IPS DF 6.9 (cell line): ENCODE measurements at regions not wholly inside any gene's neighbourhood (a gene's known extent, or its start where the extent isn't known, plus 50 kb on each side); places are given as distances from the start of the nearest gene placed in this dataset.

Source experiments
- DNase-seq: peaks from one replicate; pipeline ENCODE4 v3.0.0-alpha.2; 2013; ENCODE audit warnings: low read depth, low spot score
- H3K27ac ChIP-seq: one replicate; pipeline ENCODE4 v1.5.1; 2013; ENCODE audit warnings: low read length, control low read depth
- H3K27me3 ChIP-seq: 2 replicates; pipeline ENCODE4 v1.6.1; 2013; ENCODE audit warnings: mild to moderate bottlenecking, low read length; ENCODE audit not compliant: control insufficient read depth, insufficient read depth
- H3K36me3 ChIP-seq: 2 replicates; pipeline ENCODE4 v1.6.1; 2013; ENCODE audit warnings: low read length; ENCODE audit not compliant: control insufficient read depth, insufficient read depth
- H3K4me1 ChIP-seq: 2 replicates; pipeline ENCODE4 v1.6.1; 2013; ENCODE audit warnings: low read length; ENCODE audit not compliant: control insufficient read depth, insufficient read depth
- H3K4me3 ChIP-seq: 2 replicates; pipeline ENCODE4 v1.5.1; 2013; ENCODE audit warnings: mild to moderate bottlenecking, low read length
- H3K9me3 ChIP-seq: 2 replicates; pipeline ENCODE4 v1.6.1; 2013; ENCODE audit warnings: low read length, inconsistent platforms; ENCODE audit not compliant: control insufficient read depth, insufficient read depth
- WGBS: extraction: QIAGEN DNeasy Blood & Tissue Kit; methylation state at CpG from one replicate; pipeline ENCODE4 v1.1.7; 2013; ENCODE audit warnings: mixed read lengths, missing lambda C conversion rate; ENCODE audit not compliant: insufficient read length, insufficient coverage; 5-methylcytosine and 5-hydroxymethylcytosine counted together

DNA sequence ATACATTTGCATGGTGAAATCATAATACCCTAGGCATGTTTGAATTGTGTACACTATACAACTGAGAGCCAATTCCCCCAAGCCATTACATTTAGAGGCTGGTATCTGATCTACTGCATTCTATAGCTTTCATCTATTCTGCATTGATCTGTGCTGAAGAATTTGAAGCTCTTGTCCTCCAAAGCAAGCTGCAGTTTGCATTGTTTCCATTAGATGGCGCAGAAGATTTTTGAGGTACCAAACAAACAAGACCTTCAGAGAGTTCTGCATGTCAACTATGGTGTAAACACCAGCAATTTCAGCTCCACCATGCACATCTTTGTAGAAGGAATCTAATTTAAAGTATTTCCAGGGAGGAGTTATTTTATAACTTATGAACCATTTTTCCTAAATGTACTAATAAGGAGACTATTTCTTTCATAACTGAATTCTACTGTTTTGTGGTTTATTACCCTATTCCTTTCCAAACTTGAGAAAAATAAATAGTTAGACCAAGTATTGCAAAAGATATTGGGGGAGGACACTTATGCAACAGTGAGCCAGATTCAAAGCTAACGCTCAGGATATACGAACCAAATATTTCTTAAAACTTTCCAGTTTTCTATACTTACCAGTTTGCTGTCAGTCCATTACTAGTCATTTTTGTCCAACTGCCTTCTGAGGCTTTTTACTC is 761.8 kb upstream of the ACVR2A start:
- Histone ChIP-seq H3K27me3 (no peaks in the 10 kb centered on the region), H3K4me1 (no peaks in the 10 kb centered on the region), H3K4me3 (no peak overlapping the region), H3K9me3 (no peaks in the 10 kb centered on the region), H3K36me3 (no peaks in the 10 kb centered on the region), H3K27ac (no peak overlapping the region)
- peak; percentile 66 for DNase-seq
- no CpG with 5 or more reads among the region's 3 CpGs for WGBS

DNA sequence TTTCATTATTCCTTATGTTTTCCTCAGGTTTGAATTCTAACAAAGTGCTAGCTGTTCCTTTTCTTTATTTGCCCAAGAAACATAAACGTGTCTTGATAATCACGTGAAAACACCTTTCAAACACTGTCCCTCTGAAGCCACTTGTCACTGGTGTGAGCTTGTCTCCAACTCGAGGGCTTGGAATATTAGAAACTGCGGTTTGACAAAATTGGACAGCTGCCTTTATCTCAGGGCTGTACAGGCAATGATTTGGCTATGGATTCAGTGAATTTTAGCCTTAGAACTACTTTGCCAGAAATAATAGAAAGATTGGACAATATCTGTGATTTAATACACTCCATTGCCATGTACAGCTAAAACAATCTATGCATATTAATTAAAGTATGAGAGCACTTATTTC is 763.0 kb upstream of the ACVR2A start:
- no peaks in the 10 kb centered on the region for H3K36me3 ChIP-seq
- no peaks in the 10 kb centered on the region for H3K27me3 ChIP-seq
- no peaks in the 10 kb centered on the region for H3K9me3 ChIP-seq
- no peak for DNase-seq
- no CpG with 5 or more reads among the region's 4 CpGs for WGBS
- H3K27ac ChIP-seq: no peak overlapping the region
- no peak overlapping the region for H3K4me3 ChIP-seq
- H3K4me1 ChIP-seq: no peaks in the 10 kb centered on the region

DNA sequence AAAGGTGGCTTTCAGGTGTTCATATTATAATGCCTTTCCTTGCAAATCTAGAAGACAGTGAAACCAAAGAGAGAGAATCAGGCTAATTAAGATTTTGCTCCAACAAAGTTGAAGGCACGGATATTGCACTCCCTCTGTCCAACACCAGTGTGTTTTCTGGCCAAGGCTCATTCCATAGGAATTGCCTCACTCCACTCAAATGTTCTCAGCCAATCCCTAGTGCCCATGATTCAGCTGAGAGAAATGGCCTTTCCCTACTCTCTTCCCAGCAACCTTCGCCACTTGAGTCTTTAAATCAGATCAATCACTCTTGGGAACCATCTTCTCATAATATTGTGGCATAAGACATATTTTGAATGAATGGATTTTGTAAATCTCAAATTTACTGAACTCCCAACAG is 768.2 kb upstream of the ACVR2A start:
- no peaks in the 10 kb centered on the region for H3K4me1 ChIP-seq
- no CpG with 5 or more reads among the region's 2 CpGs for WGBS
- H3K9me3 ChIP-seq: no peaks in the 10 kb centered on the region
- H3K36me3 ChIP-seq: no peaks in the 10 kb centered on the region
- H3K27me3 ChIP-seq: no peaks in the 10 kb centered on the region
- DNase-seq: no peak
- H3K4me3 ChIP-seq: no peak overlapping the region
- H3K27ac ChIP-seq: no peak overlapping the region

DNA sequence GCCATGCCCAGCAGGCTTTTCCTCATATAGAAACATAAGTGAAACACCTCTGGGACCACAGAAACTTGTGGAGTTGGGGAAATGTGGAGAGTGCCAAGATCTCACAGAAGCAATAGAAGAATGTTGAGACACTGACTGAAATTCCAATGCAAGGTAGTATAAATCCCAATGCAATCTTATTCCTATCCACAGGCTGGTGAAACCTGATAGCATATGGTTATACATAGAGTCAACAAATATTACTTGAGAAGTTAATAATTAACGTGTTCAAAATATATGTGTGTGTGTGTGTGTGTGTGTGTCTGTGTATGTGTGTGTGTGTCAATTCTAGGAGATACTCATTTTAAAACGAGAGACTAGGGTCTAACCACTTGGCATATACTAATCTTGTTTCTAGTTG is 776.8 kb upstream of the ACVR2A start:
- Histone ChIP-seq H3K4me3 (no peak overlapping the region), H3K27ac (no peak overlapping the region), H3K4me1 (no peaks in the 10 kb centered on the region), H3K27me3 (no peaks in the 10 kb centered on the region), H3K9me3 (no peaks in the 10 kb centered on the region), H3K36me3 (no peaks in the 10 kb centered on the region)
- no peak for DNase-seq
- no CpG with 5 or more reads among the region's 2 CpGs for WGBS

DNA sequence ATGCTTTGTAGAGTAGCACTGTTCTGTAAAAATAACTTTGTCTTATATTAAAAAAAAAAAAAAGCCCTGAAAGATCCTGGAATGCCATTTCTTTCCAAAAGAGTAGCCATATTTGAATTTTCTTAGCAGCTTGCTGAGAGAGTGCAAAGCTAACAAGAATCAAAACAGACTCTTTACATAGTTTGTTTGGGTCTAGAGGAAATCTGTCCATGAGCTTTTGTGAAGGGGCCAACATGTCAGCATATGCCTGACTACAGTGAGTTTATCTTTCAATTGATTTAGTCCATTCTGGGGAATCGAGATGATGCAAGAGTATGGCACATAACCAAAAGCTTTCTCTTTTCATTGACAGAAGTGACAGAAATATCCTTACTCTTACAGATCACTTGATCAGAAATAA is 777.7 kb upstream of the ACVR2A start:
- Histone ChIP-seq H3K36me3 (no peaks in the 10 kb centered on the region), H3K27me3 (no peaks in the 10 kb centered on the region), H3K9me3 (no peaks in the 10 kb centered on the region), H3K27ac (no peak overlapping the region), H3K4me1 (no peaks in the 10 kb centered on the region), H3K4me3 (no peak overlapping the region)
- no CpG with 5 or more reads among the region's 1 CpG for WGBS
- DNase-seq: no peak

DNA sequence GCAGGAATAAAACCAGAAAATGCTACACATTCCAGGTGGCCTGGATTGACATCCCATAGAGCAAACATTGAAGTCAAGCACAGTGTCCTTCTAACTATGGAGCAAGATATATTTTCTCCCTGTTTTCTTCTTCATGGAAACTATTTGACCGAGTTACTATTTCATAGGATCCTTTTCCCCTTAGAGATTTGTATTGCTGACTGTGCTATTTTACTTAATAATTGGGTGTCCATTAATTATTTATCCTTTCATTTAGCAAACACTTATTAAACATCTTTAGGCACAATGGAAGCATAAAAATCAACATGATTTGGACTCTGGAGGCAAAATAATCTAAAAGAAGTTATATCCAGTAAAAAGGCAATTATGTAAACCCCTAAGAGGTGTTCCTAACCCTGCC is 782.8 kb upstream of the ACVR2A start:
- no peak overlapping the region for H3K27ac ChIP-seq
- H3K27me3 ChIP-seq: no peaks in the 10 kb centered on the region
- no peaks in the 10 kb centered on the region; the same call in 1 of the 2 replicates for H3K9me3 ChIP-seq
- no peak overlapping the region for H3K4me3 ChIP-seq
- WGBS: no CpG with 5 or more reads among the region's 1 CpG
- no peaks in the 10 kb centered on the region for H3K4me1 ChIP-seq
- no peak for DNase-seq
- no peaks in the 10 kb centered on the region for H3K36me3 ChIP-seq

DNA sequence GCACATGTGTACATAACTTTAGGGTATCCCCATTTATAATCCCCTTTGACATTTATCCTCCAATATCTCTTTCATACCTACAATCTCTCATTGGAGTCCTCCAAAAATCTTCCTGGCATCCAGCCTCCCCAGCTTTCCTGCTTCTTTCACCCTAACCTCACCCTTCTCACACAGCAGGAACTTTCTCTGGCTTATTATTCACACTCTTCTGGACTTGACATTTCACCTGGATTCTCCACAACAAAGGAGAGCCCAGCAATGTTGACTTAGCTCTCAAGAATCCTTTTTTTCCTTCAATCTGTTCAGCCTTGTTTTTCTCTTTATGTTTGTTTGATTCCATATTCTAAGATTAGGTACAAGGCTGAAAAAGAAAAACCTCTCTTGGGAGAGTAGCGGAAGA is 783.6 kb upstream of the ACVR2A start:
- no peak overlapping the region for H3K27ac ChIP-seq
- no peak overlapping the region for H3K4me3 ChIP-seq
- no peaks in the 10 kb centered on the region for H3K27me3 ChIP-seq
- H3K4me1 ChIP-seq: no peaks in the 10 kb centered on the region
- WGBS: no CpG with 5 or more reads among the region's 1 CpG
- H3K36me3 ChIP-seq: no peaks in the 10 kb centered on the region
- H3K9me3 ChIP-seq: no peaks in the 10 kb centered on the region; the same call in 1 of the 2 replicates
- DNase-seq: no peak

DNA sequence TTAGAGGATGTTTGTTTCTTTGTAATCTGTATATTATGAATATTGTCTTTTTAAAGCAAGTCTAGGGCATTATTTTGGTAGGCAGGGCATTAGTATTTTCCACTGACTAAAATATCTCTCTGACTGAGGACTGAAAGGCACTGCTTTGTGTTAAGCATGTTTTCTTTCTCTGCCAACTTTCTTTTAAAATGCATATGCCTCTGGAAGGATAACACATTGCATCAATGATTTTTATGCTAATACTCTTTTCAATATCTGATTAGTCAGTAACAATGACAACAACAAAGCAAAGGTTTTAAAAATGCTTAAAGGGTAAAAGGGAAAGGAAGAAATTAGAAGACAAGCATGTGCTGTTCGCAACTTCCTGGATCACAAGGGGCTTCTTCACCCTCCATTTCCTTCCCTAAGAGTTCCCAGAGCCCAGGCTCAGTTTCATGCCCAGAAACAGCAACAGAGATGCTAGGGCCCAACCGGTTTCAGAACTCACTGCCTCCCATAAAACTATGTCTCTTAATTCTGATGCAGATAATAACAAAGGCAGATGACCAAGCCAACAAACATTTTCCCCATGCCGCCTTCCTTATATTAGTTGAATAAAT is 786.8 kb upstream of the ACVR2A start:
- no CpG with 5 or more reads among the region's 3 CpGs for WGBS
- Histone ChIP-seq H3K27me3 (no peaks in the 10 kb centered on the region), H3K36me3 (no peaks in the 10 kb centered on the region)

DNA sequence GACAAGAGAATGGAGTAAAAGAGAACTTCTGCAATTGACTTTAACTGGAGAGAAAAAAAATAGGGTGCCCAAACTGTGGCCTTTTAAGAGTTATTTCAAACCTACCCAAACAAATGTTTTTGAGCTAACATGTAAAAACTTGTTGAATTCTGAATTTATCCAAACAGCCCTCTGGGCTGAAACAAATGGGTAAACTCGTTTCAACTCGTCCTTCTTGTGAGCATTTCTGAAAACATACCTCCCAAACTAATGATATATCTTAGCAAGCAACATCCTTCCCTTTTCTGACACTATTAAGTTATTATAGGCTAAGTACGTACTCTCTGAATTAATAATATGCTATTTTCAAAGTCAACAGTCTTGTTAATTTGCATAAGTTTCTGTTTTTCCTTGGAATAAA is 793.0 kb upstream of the ACVR2A start:
- Histone ChIP-seq H3K4me1 (no peaks in the 10 kb centered on the region), H3K4me3 (no peak overlapping the region), H3K27ac (no peak overlapping the region), H3K27me3 (no peaks in the 10 kb centered on the region), H3K36me3 (no peaks in the 10 kb centered on the region), H3K9me3 (no peaks in the 10 kb centered on the region)
- no peak for DNase-seq
- WGBS: no CpG with 5 or more reads among the region's 3 CpGs

More for the DNA sequence above, 786.8 kb upstream of the ACVR2A start:
- H3K4me1 ChIP-seq: no peaks in the 10 kb centered on the region
- H3K9me3 ChIP-seq: no peaks in the 10 kb centered on the region; the same call in 1 of the 2 replicates
- no peak for DNase-seq
- H3K27ac ChIP-seq: no peak overlapping the region
- H3K4me3 ChIP-seq: no peak overlapping the region

DNA sequence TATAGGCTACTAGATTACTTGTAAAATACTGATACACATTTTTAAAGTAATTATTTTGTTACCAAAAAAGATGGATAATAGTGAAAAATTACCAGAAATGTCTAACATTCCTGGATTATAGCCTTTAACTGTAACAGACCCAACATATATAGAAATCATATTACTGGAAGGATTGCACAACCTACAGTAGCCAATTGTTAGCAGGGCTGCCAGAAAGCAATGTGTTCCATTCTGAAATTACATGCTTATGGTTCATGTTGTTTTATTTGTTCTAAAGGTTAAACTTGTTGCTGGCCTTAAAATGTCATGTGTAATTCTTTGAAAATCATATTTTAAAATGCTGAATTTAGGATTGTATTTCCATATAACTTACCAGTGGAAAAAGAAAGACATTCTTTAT is 793.6 kb upstream of the ACVR2A start:
- no peaks in the 10 kb centered on the region for H3K4me1 ChIP-seq
- no peak overlapping the region for H3K4me3 ChIP-seq
- DNase-seq: no peak
- no peaks in the 10 kb centered on the region for H3K9me3 ChIP-seq
- H3K27ac ChIP-seq: no peak overlapping the region
- H3K27me3 ChIP-seq: no peaks in the 10 kb centered on the region
- H3K36me3 ChIP-seq: no peaks in the 10 kb centered on the region

DNA sequence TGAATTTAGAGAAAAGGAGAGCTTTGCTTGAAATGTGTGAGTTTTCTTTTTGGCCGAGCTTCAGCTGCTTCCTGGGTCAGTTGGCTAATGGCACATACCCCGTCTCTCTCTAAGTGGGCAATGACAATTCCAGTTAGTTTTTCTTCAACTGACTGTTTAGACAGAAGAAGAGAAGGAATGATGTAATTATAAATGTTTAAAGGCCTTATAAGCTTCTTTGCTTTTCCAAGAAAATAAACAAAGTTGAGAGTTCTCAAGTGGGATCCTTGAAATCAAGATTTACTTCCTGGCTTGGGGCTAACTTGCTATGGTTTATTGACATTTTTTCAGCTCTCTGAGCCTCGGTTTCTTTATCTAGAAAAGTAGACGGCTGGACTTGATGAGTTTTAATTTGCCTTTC is 794.9 kb upstream of the ACVR2A start:
- no peak for DNase-seq
- Histone ChIP-seq H3K27ac (no peak overlapping the region), H3K27me3 (no peaks in the 10 kb centered on the region), H3K9me3 (no peaks in the 10 kb centered on the region), H3K4me3 (no peak overlapping the region), H3K4me1 (peaks cover 2% of the 10 kb centered on the region; the same call in 1 of the 2 replicates), H3K36me3 (no peaks in the 10 kb centered on the region)
- WGBS: no CpG with 5 or more reads among the region's 4 CpGs
